NT2/D1 (cell line): ENCODE measurements at regions not wholly inside any gene's neighbourhood (a gene's known extent, or its start where the extent isn't known, plus 50 kb on each side); places are given as distances from the start of the nearest gene placed in this dataset.

Experiments
- DNase-seq: peaks from one replicate; pipeline ENCODE4 v3.0.0-alpha.2; 2011; ENCODE audit warnings: low read depth, low spot score
- H3K27me3 ChIP-seq: 2 replicates; pipeline ENCODE4 v1.6.0; 2011; ENCODE audit warnings: mild to moderate bottlenecking; ENCODE audit not compliant: insufficient read length, insufficient read depth
- H3K36me3 ChIP-seq: 2 replicates; pipeline ENCODE4 v1.6.1; 2011; ENCODE audit warnings: mild to moderate bottlenecking, low read length, mixed read lengths; ENCODE audit not compliant: insufficient read depth, insufficient read length
- H3K4me1 ChIP-seq: 2 replicates; pipeline ENCODE4 v1.5.1; 2011; ENCODE audit not compliant: insufficient read depth, insufficient read length
- H3K4me3 ChIP-seq: 2 replicates; pipeline ENCODE4 v1.5.1; 2011; ENCODE audit warnings: low read depth; ENCODE audit not compliant: insufficient read length
- H3K9ac ChIP-seq: 2 replicates; pipeline ENCODE4 v1.6.0; 2011; ENCODE audit warnings: low read depth; ENCODE audit not compliant: insufficient read length
- H3K9me3 ChIP-seq: 2 replicates; pipeline ENCODE4 v1.5.1; 2011; ENCODE audit warnings: mild to moderate bottlenecking, low read length; ENCODE audit not compliant: insufficient read depth
- SUZ12 ChIP-seq: IDR thresholded peaks from 2 replicates; pipeline ENCODE4 v1.6.1; 2011; ENCODE audit not compliant: insufficient read length, insufficient read depth; ENCODE audit errors: extremely low read depth
- YY1 ChIP-seq: IDR thresholded peaks from 2 replicates; pipeline ENCODE4 v1.6.1; 2011; ENCODE audit not compliant: insufficient read length, insufficient read depth
- ZNF274 ChIP-seq: IDR thresholded peaks from 2 replicates; pipeline ENCODE4 v1.6.1; 2011; ENCODE audit warnings: mild to moderate bottlenecking, low read depth, low read length

DNA sequence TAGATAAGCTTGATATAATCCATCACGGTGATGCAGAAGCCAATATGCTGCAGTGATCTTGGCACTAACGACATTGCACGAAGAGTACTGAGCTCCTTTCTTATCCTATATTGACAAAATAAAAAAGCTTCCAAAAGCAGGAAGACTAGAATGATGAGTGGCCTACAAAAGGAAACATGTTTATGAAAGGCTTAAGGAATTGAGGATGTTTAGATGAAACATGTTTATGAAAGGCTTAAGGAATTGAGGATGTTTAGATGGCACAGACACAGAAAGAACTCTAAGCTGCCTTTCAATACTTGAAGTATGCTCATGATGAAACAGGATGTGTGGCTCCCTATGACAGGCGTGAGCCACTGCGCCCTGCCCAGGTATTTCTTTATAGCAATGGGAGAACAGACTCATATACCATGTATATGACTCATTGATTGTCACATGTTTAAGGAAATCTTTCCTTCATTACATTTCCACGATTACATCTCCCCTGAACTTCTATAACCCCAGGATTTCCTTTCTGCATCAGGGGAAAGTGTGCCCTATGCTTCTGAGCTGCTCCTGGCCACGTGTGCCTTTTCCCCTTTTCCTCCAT, 690.8 kb upstream of the ARGLU1 start:
- DNase-seq = no peak
- H3K27me3 ChIP-seq = no peaks in the 10 kb centered on the region
- H3K4me3 ChIP-seq = no peak overlapping the region
- no peaks in the 10 kb centered on the region for H3K4me1 ChIP-seq
- no peak overlapping the region for H3K9ac ChIP-seq
- no peak for TF ChIP-seq SUZ12
- no peak for TF ChIP-seq ZNF274
- TF ChIP-seq YY1 = no peak
- H3K36me3 ChIP-seq = no peaks in the 10 kb centered on the region
- H3K9me3 ChIP-seq = no peaks in the 10 kb centered on the region

DNA sequence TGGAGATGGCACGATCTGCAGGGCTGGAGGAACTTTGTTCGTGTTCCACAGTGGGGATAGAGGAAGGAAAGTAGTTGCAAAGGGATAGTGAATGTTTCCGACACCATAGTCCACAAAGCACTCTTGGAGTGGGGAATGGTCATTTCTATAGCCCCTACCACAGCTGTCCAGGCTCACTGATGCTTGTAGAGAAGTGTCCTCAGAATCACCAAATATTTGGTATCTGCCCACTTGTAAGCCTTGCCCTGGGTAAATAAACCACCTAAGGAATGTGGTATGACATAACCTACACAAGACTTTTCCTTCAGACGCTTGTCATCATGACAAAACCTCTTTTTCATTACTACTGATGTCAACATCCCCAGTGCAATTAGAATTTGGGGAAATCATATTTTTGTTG, 686.5 kb upstream of the ARGLU1 start:
- Histone ChIP-seq H3K4me1 (no peaks in the 10 kb centered on the region), H3K4me3 (no peak overlapping the region), H3K9ac (no peak overlapping the region), H3K36me3 (no peaks in the 10 kb centered on the region), H3K27me3 (no peaks in the 10 kb centered on the region), H3K9me3 (no peaks in the 10 kb centered on the region)
- no peak for DNase-seq
- TF ChIP-seq SUZ12 (no peak), ZNF274 (no peak), YY1 (no peak)

DNA sequence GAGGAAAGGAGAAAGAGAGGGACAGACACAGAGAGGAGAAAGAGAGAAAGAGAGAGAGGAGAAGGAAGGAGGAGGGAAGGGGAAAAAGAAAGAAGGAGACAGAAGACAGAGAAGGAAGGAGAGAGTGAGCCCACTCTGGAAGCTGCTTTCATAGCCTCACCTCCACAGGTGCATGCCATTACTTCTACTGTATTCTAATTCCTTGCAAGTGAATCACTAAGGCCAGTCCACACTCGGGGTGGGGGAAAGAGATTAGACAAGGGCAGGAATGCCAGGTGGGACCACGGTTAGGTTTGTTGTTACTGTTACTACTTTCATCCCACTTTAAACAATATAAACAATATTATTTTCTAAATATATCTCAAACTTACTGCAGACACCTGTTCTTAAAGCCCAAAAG, 684.5 kb upstream of the ARGLU1 start:
- no peak for DNase-seq
- Histone ChIP-seq H3K9me3 (no peaks in the 10 kb centered on the region), H3K36me3 (no peaks in the 10 kb centered on the region)

DNA sequence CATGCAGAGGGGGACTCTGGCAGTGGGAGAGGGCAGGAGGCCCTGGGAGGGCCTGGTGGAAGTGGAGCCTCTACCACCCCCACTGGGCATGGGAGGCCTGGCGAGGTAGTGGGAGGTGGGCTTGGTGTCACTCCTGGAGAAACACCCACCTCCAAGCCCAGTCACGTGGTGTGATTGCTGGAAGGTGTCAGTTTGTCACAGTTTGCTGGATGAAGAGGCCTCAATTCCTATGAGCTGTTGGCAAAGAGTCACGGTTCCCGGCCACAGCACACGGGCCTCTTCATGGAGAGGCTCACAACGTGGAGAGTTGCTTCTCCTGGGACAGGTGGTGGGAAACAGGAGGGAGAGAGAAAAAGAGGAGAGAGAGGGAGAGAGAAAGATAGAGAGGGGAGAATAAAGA, 684.1 kb upstream of the ARGLU1 start:
- DNase-seq = no peak
- no peak overlapping the region for H3K4me3 ChIP-seq
- no peaks in the 10 kb centered on the region for H3K9me3 ChIP-seq
- H3K36me3 ChIP-seq = no peaks in the 10 kb centered on the region
- TF ChIP-seq SUZ12 = no peak
- TF ChIP-seq ZNF274 = no peak
- TF ChIP-seq YY1 = no peak
- H3K4me1 ChIP-seq = no peaks in the 10 kb centered on the region
- H3K27me3 ChIP-seq = no peaks in the 10 kb centered on the region
- no peak overlapping the region for H3K9ac ChIP-seq

More for the DNA sequence above, 684.5 kb upstream of the ARGLU1 start:
- Histone ChIP-seq H3K4me1 (no peaks in the 10 kb centered on the region), H3K4me3 (no peak overlapping the region), H3K9ac (no peak overlapping the region), H3K27me3 (no peaks in the 10 kb centered on the region)
- TF ChIP-seq YY1 = no peak
- no peak for TF ChIP-seq ZNF274
- no peak for TF ChIP-seq SUZ12

DNA sequence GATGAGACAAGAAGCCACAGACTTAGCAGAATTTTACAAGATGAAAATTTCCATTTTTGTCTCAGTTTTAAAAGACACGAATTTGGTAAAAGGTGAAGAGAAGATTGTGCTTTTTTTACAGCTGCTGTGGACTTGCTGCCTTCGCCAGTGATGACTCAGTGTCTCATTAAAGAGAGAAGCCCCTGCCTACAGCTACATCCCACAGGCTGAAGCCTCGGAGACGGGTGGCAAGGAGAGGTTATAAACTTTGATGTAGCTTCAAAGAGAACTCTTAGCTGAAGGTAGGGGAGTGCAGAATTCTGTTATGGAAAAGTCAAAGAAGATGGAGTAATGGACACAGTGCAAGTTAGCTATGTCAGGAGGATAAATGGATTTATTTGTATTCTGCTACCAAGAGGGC, 683.4 kb upstream of the ARGLU1 start:
- H3K36me3 ChIP-seq = no peaks in the 10 kb centered on the region
- H3K9ac ChIP-seq = no peak overlapping the region
- no peak overlapping the region for H3K4me3 ChIP-seq
- TF ChIP-seq ZNF274 (no peak), SUZ12 (no peak), YY1 (no peak)
- no peaks in the 10 kb centered on the region for H3K9me3 ChIP-seq
- no peak for DNase-seq
- no peaks in the 10 kb centered on the region for H3K27me3 ChIP-seq
- H3K4me1 ChIP-seq = no peaks in the 10 kb centered on the region

DNA sequence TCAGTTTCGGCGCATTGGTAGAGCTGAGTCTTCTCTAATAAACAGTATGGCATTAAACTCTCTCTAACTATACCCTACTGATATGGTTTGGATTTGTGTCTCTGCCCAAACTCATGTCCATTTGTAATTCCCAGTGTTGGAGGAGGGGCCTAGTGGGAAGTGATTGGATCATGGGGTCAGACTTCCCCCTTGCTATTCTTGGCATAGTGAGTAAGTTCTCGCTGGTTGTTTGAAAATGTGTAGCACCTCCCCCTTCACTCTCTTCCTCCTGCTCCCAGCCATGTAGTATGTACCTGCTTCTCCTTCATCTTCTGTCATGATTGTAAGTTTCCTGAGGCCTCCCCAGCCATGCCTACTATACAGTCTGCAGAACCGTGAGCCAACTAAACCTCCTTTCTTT, 682.7 kb upstream of the ARGLU1 start:
- no peak for DNase-seq
- no peaks in the 10 kb centered on the region for H3K4me1 ChIP-seq
- H3K9me3 ChIP-seq = no peaks in the 10 kb centered on the region
- no peak overlapping the region for H3K4me3 ChIP-seq
- TF ChIP-seq ZNF274 (no peak), SUZ12 (no peak), YY1 (no peak)
- no peaks in the 10 kb centered on the region for H3K36me3 ChIP-seq
- H3K27me3 ChIP-seq = no peaks in the 10 kb centered on the region
- H3K9ac ChIP-seq = no peak overlapping the region

DNA sequence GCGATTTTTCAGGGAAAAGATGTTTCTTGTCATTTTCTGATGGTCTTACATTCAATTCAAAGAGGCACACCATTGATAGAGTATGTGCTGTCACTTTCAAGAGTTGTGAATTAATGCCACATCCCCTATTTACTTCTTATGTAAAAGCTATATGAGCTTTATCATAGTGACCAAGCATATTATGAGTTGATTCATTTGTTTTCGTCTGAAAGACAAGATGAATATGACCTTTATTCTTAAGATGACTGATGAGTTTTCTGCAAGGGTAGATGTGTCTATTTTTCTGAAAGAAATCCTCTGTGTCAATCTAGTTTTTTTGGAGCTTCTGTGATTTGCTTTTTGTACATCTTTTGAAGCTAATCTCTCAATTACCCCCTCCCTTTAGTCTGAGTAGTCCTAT, 676.3 kb upstream of the ARGLU1 start:
- TF ChIP-seq YY1 = no peak
- no peak for TF ChIP-seq SUZ12
- TF ChIP-seq ZNF274 = no peak
- H3K9ac ChIP-seq = no peak overlapping the region
- DNase-seq = no peak
- no peaks in the 10 kb centered on the region for H3K27me3 ChIP-seq
- no peaks in the 10 kb centered on the region for H3K36me3 ChIP-seq
- no peaks in the 10 kb centered on the region for H3K4me1 ChIP-seq
- H3K9me3 ChIP-seq = no peaks in the 10 kb centered on the region
- no peak overlapping the region for H3K4me3 ChIP-seq
